Neural cell (in vitro differentiated cells): ENCODE measurements at regions not wholly inside any gene's neighbourhood (a gene's known extent, or its start where the extent isn't known, plus 50 kb on each side); places are given as distances from the start of the nearest gene placed in this dataset.

Experiments
- H2AFZ ChIP-seq: fragments of 200-600, 300-800 bp; sonication (generic), shearing (Covaris generic); 2 replicates; pipeline ENCODE4 v1.6.0; 2014; ENCODE audit warnings: low read depth, mild to moderate bottlenecking, antibody characterized with exemption, low read length, moderate library complexity
- H3F3A ChIP-seq: fragments of 200-600 bp; shearing (Covaris generic); 2 replicates; pipeline ENCODE4 v1.6.1; 2016; ENCODE audit warnings: mild to moderate bottlenecking, moderate library complexity, mixed read lengths, antibody characterized with exemption, low read length; ENCODE audit not compliant: insufficient read depth, poor library complexity, severe bottlenecking
- H3K27ac ChIP-seq: fragments of 200-600, 300-800 bp; sonication (generic), shearing (Covaris generic); 2 replicates; pipeline ENCODE4 v1.5.1; 2014; ENCODE audit warnings: mild to moderate bottlenecking, low read length, moderate library complexity
- H3K27me3 ChIP-seq: fragments of 300-800, 200-600 bp; sonication (generic), shearing (Covaris generic); 2 replicates; pipeline ENCODE4 v1.6.0; 2014; ENCODE audit warnings: mild to moderate bottlenecking, low read depth, low read length, moderate library complexity; ENCODE audit not compliant: insufficient read depth
- H3K36me3 ChIP-seq: fragments of 300-800, 200-600 bp; sonication (generic), shearing (Covaris generic); 2 replicates; pipeline ENCODE4 v1.5.1; 2014; ENCODE audit warnings: mild to moderate bottlenecking, antibody characterized with exemption, low read length, moderate library complexity; ENCODE audit not compliant: insufficient read depth
- H3K4me2 ChIP-seq: fragments of 300-800, 200-600 bp; sonication (generic), shearing (Covaris generic); 2 replicates; pipeline ENCODE4 v1.6.0; 2014; ENCODE audit warnings: mild to moderate bottlenecking, low read length
- H3K4me3 ChIP-seq: fragments of 300-800, 200-600 bp; sonication (generic), shearing (Covaris generic); 2 replicates; pipeline ENCODE4 v1.5.1; 2014; ENCODE audit warnings: mild to moderate bottlenecking, low read length, moderate library complexity
- H3K79me2 ChIP-seq: fragments of 200-600 bp; shearing (Covaris generic); replicated peaks from 2 replicates; pipeline ENCODE4 v1.6.0; 2014; ENCODE audit warnings: mild to moderate bottlenecking, low read length, moderate library complexity; ENCODE audit not compliant: insufficient read depth
- H3K9ac ChIP-seq: fragments of 300-800, 200-600 bp; sonication (generic), shearing (Covaris generic); 2 replicates; pipeline ENCODE4 v1.6.1; 2016; ENCODE audit warnings: mild to moderate bottlenecking, low read length, mixed read lengths
- H3K9me2 ChIP-seq: fragments of 200-600 bp; shearing (Covaris generic); 2 replicates; pipeline ENCODE4 v1.6.1; 2016; ENCODE audit warnings: mild to moderate bottlenecking, low read length, mixed read lengths; ENCODE audit not compliant: insufficient read depth
- H3K9me3 ChIP-seq: fragments of 200-600, 300-800 bp; sonication (generic), shearing (Covaris generic); 2 replicates; pipeline ENCODE4 v1.6.1; 2016; ENCODE audit warnings: mild to moderate bottlenecking, mixed run types, low read length, moderate library complexity, mixed read lengths
- H4K20me1 ChIP-seq: fragments of 200-600 bp; shearing (Covaris generic); 2 replicates; pipeline ENCODE4 v1.6.1; 2016; ENCODE audit warnings: mild to moderate bottlenecking, mixed run types; ENCODE audit not compliant: insufficient read depth
- EP300 ChIP-seq: fragments of 450-650 bp; conservative IDR thresholded peaks from 2 replicates; pipeline ENCODE4 v1.6.1; 2014; ENCODE audit warnings: antibody characterized with exemption, mild to moderate bottlenecking, moderate library complexity; ENCODE audit not compliant: poor library complexity, severe bottlenecking
- MXI1 ChIP-seq: fragments of 450-650 bp; conservative IDR thresholded peaks from 2 replicates; pipeline ENCODE4 v1.6.1; 2014; ENCODE audit warnings: antibody characterized with exemption, mild to moderate bottlenecking; ENCODE audit not compliant: poor library complexity, severe bottlenecking
- POLR2AphosphoS5 ChIP-seq: IDR thresholded peaks from 2 replicates; pipeline ENCODE4 v1.6.1; 2012
- RAD21 ChIP-seq: fragments of 450-650 bp; conservative IDR thresholded peaks from 2 replicates; pipeline ENCODE4 v1.6.1; 2014; ENCODE audit warnings: antibody characterized with exemption, mild to moderate bottlenecking, moderate library complexity
- SMC3 ChIP-seq: fragments of 450-650 bp; conservative IDR thresholded peaks from 2 replicates; pipeline ENCODE4 v1.6.1; 2014; ENCODE audit warnings: antibody characterized with exemption, mild to moderate bottlenecking, moderate library complexity; ENCODE audit not compliant: poor library complexity
- TF ChIP-seq, protein P1 (sequence below): IDR thresholded peaks from 2 replicates; pipeline ENCODE4 v1.6.1; 2012; ENCODE audit warnings: borderline replicate concordance
- TF ChIP-seq, protein P2 (sequence below): fragments of 450-650 bp; IDR thresholded peaks from 2 replicates; pipeline ENCODE4 v1.5.1; 2014; ENCODE audit warnings: antibody characterized with exemption, mild to moderate bottlenecking, moderate library complexity; ENCODE audit not compliant: poor library complexity, severe bottlenecking

DNA sequence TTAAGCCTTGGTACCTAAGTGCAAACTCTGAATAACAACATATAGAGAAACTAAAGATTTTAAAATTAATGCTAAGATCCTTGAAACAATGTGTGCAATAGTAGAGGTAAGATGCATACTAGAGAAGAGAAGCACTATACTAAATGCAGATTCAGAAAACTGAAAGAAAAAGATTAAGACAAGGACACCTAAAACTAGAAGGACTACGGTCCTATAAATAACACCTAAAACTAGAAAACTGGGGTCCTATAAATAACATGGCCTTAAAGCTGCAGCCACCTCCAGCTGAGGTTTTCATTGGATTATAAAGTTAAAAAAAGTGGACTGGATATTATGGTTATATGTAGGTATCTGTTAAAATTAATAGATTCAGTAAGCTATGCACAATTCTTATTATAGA, 320.9 kb downstream of the IPMK start:
- no peaks in the 10 kb centered on the region for H3K27me3 ChIP-seq
- no peak overlapping the region for H3K4me2 ChIP-seq
- no peak overlapping the region for H3K9ac ChIP-seq
- no peak overlapping the region for H3K4me3 ChIP-seq
- no peaks in the 10 kb centered on the region for H3K79me2 ChIP-seq
- H4K20me1 ChIP-seq: no peaks in the 10 kb centered on the region
- no peak overlapping the region for H3K27ac ChIP-seq
- H3F3A ChIP-seq: no peaks in the 10 kb centered on the region
- H2AFZ ChIP-seq: no peak overlapping the region
- no peaks in the 10 kb centered on the region for H3K36me3 ChIP-seq
- TF ChIP-seq MXI1: no peak
- no peaks in the 10 kb centered on the region for H3K9me3 ChIP-seq
- no peaks in the 10 kb centered on the region for H3K9me2 ChIP-seq

DNA sequence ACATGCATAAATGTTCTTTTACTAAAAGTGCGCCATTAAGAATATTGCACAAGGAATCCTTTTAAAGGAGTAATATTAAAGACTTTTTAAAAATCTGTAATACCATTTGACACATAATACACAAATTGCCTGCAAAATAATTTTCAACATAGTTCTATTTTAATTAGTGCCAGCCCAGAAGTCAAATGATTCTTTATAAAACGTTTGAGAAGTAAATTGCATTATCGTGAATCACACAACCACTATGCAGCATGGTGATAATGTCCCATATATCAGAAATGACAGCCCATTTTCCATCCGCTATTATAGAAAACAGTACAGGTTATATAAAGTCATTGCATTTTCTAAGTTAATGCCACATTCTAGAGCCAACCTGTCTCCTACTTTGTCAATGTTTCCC, 324.0 kb downstream of the IPMK start:
- no peak for TF ChIP-seq MXI1
- no peak for TF ChIP-seq SMC3
- TF ChIP-seq, protein P1, sequence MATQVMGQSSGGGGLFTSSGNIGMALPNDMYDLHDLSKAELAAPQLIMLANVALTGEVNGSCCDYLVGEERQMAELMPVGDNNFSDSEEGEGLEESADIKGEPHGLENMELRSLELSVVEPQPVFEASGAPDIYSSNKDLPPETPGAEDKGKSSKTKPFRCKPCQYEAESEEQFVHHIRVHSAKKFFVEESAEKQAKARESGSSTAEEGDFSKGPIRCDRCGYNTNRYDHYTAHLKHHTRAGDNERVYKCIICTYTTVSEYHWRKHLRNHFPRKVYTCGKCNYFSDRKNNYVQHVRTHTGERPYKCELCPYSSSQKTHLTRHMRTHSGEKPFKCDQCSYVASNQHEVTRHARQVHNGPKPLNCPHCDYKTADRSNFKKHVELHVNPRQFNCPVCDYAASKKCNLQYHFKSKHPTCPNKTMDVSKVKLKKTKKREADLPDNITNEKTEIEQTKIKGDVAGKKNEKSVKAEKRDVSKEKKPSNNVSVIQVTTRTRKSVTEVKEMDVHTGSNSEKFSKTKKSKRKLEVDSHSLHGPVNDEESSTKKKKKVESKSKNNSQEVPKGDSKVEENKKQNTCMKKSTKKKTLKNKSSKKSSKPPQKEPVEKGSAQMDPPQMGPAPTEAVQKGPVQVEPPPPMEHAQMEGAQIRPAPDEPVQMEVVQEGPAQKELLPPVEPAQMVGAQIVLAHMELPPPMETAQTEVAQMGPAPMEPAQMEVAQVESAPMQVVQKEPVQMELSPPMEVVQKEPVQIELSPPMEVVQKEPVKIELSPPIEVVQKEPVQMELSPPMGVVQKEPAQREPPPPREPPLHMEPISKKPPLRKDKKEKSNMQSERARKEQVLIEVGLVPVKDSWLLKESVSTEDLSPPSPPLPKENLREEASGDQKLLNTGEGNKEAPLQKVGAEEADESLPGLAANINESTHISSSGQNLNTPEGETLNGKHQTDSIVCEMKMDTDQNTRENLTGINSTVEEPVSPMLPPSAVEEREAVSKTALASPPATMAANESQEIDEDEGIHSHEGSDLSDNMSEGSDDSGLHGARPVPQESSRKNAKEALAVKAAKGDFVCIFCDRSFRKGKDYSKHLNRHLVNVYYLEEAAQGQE: no peak
- TF ChIP-seq EP300: no peak
- TF ChIP-seq, protein P2, sequence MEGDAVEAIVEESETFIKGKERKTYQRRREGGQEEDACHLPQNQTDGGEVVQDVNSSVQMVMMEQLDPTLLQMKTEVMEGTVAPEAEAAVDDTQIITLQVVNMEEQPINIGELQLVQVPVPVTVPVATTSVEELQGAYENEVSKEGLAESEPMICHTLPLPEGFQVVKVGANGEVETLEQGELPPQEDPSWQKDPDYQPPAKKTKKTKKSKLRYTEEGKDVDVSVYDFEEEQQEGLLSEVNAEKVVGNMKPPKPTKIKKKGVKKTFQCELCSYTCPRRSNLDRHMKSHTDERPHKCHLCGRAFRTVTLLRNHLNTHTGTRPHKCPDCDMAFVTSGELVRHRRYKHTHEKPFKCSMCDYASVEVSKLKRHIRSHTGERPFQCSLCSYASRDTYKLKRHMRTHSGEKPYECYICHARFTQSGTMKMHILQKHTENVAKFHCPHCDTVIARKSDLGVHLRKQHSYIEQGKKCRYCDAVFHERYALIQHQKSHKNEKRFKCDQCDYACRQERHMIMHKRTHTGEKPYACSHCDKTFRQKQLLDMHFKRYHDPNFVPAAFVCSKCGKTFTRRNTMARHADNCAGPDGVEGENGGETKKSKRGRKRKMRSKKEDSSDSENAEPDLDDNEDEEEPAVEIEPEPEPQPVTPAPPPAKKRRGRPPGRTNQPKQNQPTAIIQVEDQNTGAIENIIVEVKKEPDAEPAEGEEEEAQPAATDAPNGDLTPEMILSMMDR: no peak
- no peak for TF ChIP-seq RAD21

DNA sequence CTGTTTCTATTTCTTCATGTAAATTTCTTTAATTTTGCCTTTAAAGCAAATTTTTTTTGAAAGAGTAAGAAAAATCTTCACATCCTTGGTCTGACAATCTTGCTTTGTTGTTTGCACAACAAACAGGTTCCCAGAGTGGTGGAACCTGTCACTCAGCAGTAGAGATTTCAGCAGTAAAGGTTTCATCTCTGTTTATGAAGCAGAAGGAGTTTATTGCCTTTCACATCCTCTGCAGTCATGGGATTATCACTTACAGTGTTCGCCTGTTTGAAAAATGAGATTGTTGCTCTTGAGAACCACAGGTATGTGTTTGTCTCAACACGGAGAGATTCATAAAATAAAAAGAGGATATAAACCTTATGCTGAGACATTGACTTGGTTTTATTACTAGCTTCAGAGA, 342.6 kb downstream of the IPMK start:
- no peaks in the 10 kb centered on the region for H3K9me2 ChIP-seq
- H3K4me2 ChIP-seq: no peak overlapping the region
- H3K4me3 ChIP-seq: no peak overlapping the region
- H3F3A ChIP-seq: no peaks in the 10 kb centered on the region
- no peak overlapping the region for H3K27ac ChIP-seq
- no peaks in the 10 kb centered on the region for H3K27me3 ChIP-seq
- H3K9ac ChIP-seq: no peak overlapping the region
- TF ChIP-seq, protein P1: no peak
- TF ChIP-seq POLR2AphosphoS5: peak; percentile 54
- TF ChIP-seq SMC3: no peak
- TF ChIP-seq, protein P2: no peak
- no peaks in the 10 kb centered on the region for H3K36me3 ChIP-seq
- no peaks in the 10 kb centered on the region for H3K79me2 ChIP-seq
- H4K20me1 ChIP-seq: no peaks in the 10 kb centered on the region
- H2AFZ ChIP-seq: no peak overlapping the region
- H3K9me3 ChIP-seq: no peaks in the 10 kb centered on the region

More for the DNA sequence above, 324.0 kb downstream of the IPMK start:
- Histone ChIP-seq H2AFZ (no peak overlapping the region), H3K4me3 (no peak overlapping the region), H3K36me3 (no peaks in the 10 kb centered on the region), H3K9me3 (no peaks in the 10 kb centered on the region), H3F3A (no peaks in the 10 kb centered on the region), H3K27ac (no peak overlapping the region), H3K9ac (no peak overlapping the region), H3K4me2 (no peak overlapping the region), H3K79me2 (no peaks in the 10 kb centered on the region), H3K27me3 (no peaks in the 10 kb centered on the region), H4K20me1 (no peaks in the 10 kb centered on the region), H3K9me2 (no peaks in the 10 kb centered on the region)
